ENCODE measurements at regions not wholly inside any gene's neighbourhood (a gene's known extent, or its start where the extent isn't known, plus 50 kb on each side); places are given as distances from the start of the nearest gene placed in this dataset.
A peak's percentile ranks its signal among the peaks of the same experiment; 100 is the strongest.
"Not testable (repeated sequence)": the region's sequence is repeated elsewhere in the genome, so short reads cannot be mapped to it uniquely, and the experiment has no call there.

DNA sequence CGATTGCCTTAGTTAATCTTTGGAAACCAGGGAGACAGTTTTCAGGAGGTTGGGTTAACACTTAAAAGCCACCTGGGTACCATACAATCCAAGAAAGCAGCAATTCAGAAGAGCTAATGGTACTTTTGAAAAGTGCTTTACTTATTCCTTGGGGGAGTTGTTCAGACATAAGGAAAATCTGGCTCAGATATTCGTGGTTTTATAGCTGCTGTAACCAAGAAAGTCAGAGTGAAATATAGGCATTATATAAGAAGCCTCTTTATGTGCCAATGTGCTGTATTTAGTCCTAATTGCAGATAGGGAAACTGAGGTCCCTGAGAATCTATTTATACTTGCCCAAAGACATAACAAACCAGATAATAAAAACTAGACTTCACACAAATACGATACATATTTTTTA lies 387.5 kb downstream of the COG6 start:
- no peak for DNase-seq (ENCODE audit: low spot score)

DNA sequence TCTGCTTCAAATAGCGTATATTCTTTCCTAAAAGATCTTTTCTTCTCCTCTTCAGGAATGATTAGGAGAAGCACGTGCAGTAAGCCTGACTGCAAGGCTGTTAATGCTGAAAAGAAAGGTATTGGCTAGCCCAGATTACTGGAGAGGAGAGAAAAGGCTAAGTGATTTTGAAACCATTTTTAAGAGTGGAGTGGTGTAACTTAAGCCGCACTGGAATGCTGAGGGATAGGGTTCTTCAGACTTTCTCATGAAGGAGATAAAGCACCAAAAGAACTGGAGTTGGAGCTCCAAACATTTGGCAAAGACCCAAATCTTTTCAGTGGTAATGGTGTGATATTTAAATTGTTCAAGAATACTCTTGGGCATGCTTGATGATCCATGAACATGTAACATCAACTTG lies 388.3 kb downstream of the COG6 start:
- no peak for DNase-seq (ENCODE audit: low spot score)

- DNase-seq (ENCODE audit: low spot score): no peak
Measured at GRCh38 chr13:40047322-40047771, 391.9 kb downstream of the COG6 start.

GRCh38 chr13:40048551-40048950 lies 393.1 kb downstream of the COG6 start:
- no peak for DNase-seq (ENCODE audit: low spot score)

DNA sequence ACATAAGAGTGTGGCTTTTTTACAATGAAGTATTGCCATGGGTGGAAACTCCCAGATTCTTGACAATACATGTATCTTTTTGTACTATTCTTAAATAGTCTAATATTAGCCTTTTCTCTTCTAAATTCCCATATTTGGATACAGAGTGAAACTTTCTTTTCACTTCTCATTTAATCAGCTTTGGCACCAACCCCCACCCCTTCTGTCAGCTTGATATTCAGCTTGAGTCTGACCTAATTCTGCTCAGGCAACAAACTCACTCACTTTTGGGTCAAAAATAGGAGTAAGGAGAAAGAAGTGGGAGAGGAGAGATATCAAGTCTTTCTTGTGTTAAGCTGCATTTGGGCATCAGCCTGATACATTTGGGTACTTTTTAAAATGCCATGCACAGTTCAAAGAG lies 397.5 kb downstream of the COG6 start:
- DNase-seq (ENCODE audit: low spot score): no peak

DNA sequence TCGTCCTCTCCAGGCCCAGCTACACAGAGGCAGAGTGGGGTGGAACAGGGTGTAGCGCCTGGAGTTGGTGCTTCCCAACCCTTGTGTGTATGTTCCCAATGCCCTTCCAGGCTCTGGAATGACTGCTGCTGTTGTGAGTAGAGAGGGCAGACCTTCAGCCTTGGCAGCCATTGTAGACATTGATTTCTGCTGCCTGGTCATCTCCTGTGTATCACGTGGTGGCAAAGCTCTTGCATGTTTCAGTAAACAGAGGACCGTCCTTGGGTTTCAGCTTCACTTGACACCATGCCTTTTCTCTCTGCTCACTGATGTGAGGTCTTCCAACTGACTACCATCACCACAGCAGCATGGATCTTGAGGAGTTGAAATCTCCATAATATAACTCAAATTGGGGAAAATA lies 397.9 kb downstream of the COG6 start:
- no peak for DNase-seq (ENCODE audit: low spot score)

GRCh38 chr13:40054422-40054821 lies 399.0 kb downstream of the COG6 start:
- DNase-seq (ENCODE audit: low spot score): not testable (repeated sequence)

GRCh38 chr13:40056898-40057619 lies 401.6 kb downstream of the COG6 start:
- no peak for DNase-seq (ENCODE audit: low spot score)

DNA sequence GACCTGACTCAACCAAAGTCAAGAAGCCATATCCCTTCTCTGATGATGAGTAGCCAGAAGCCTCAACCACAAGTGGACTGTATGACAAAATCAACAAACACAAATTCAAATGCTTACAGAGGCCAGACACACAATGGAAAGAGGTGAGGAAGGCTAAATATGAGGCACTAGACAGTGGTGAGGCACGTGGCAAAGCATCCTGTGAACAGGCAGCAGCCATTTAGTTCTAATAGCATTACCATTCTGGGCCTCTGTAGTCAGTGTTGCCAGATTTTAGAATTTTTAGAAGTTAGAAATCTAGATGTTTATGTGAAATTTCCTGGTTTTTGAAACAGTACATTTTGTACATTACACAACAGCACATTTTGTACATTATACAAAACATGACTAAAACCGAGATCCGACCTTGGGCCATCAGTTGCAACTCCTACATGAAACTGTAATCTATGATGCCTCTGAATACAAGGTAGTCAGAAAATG lies 403.3 kb downstream of the COG6 start:
- DNase-seq (ENCODE audit: low spot score): no peak

DNA sequence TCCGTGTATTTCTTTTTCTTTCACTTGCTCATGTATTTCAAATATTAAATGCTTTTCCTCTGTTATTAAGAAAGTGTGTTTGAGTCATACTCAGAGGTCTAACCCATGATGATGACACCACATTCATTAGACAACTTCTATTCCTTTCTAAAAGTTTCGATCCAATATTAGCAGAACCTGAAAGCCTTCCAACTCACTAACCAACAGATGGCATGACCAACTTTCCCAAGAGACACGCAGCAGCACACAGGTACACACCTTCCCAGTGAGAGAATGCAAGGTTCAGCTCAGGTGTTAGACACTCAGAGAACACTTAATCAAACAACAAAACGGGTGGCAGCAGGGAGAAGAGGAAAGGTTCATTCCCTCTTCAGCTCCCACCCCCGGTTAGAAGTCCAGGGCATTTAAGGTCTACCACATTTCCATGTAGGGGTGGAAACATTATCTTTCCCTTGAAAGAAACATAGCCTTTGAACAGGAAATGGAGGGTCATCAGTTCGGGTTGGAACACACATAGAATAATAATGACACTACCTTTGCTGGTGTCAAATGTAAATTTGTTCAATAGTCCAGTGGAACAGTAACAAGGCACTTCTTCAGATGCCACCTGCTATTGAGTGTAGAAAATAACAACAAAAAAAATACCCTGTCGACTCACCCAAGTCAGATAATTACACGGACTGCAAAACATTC lies 404.2 kb downstream of the COG6 start:
- no peak for DNase-seq (ENCODE audit: low spot score)

DNA sequence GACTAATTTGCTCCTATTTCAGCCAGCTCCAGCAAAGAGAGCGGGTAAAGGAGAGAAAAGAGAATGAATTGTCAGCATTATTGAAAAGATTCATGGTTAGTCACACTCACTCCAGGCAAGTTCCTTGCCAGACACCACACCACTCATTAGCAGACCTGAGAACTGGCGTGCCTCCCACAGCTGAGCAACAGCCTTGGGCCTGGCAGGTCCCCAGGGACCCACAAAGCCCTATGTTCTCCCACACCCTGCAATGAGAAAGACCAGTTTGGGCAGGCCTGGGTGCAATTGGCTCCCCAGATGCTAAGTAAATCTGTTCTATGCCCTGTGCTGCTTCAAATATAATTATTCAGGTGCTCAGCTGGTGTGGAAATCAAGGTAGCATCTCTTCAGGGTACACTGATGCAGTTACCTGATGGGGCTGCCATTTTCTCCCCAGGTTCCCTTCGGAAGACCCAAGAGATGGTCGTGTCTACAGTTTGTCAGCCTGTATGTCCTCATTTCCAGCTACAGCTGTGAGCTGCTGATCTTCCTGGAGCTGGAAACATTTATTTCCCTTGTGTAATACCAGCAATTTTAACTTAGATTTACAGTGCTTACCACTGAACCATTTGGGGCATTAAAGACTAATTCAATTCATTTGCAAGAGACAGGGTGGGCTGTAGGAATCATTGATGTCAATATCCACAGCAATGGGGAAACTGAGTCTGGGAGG lies 405.0 kb downstream of the COG6 start:
- DNase-seq (ENCODE audit: low spot score): peak; percentile 38

- DNase-seq (ENCODE audit: low spot score): no peak
Measured at GRCh38 chr13:40061466-40062450, 406.3 kb downstream of the COG6 start.

- peak; percentile 8 for DNase-seq (ENCODE audit: low spot score)
Measured at GRCh38 chr13:40063278-40063698, 407.8 kb downstream of the COG6 start.

DNA sequence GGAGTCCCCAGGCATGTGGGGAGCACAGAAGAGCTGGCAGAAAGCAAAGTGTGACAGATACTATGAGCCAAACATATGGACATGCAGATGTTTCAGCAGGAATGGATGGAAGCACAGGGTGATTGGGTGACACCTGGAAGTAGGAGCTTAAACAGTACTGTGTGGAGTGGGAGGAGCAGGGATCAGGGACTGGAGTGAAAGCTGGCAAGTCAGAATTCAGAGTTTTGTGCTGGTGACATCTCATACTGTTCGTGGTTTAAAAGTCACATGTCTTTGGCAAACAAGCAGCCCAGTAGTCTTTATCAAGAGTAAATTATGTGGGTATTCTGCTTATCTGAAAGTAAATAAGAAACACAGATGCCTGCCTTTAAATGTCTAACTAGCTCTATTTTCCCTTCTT lies 408.2 kb downstream of the COG6 start:
- DNase-seq (ENCODE audit: low spot score): peak; percentile 17

- peak; percentile 49 for DNase-seq (ENCODE audit: low spot score)
Measured at GRCh38 chr13:40064154-40065097, 409.0 kb downstream of the COG6 start.

GRCh38 chr13:40069173-40070044 lies 413.9 kb downstream of the COG6 start:
- DNase-seq (ENCODE audit: low spot score): peak; percentile 44

DNA sequence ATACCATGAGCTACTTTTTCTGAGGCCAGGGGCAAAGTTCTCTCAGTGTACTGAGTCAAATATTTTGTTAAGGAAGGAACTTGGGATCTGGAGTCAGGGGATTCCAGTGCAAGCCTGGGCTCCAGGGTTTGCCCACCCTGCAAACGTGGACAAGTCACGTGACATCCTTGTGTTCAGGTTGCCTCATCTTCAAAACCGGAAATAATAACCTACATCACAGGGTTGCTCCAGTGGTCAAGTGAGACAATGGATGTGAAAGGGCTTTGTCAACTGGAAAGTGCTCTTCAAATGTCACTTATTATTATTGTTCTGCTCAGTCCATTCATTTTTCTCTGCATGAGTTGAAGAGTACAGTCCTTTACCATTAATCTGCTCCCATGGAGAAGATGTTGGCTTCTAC lies 414.9 kb downstream of the COG6 start:
- DNase-seq (ENCODE audit: low spot score): no peak

GRCh38 chr13:40072663-40073120 lies 417.2 kb downstream of the COG6 start:
- no peak for DNase-seq (ENCODE audit: low spot score)

DNA sequence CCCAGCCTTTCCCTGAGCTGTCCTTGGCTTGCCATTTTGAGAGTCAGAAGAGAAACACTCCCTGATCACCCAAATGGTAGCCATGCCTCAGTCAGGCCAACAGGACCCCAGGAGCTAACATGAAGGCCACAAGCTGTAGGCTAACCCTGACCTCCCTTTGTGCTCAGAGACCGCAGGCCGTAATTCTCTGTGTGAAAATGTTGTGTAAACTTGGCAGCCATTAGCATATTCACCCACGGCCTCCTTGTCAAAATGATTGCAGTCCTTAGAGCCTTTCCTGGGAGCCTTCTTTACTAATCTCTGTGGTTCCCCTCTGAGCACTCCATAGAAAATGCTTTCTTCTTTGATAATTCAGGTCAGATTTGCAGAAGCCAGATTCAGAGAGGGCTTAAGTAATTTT lies 418.9 kb downstream of the COG6 start:
- DNase-seq (ENCODE audit: low spot score): no peak
